ENCODE measurements at regions not wholly inside any gene's neighbourhood (a gene's known extent, or its start where the extent isn't known, plus 50 kb on each side); places are given as distances from the start of the nearest gene placed in this dataset.
"Not testable (repeated sequence)": the region's sequence is repeated elsewhere in the genome, so short reads cannot be mapped to it uniquely, and the experiment has no call there.

DNA sequence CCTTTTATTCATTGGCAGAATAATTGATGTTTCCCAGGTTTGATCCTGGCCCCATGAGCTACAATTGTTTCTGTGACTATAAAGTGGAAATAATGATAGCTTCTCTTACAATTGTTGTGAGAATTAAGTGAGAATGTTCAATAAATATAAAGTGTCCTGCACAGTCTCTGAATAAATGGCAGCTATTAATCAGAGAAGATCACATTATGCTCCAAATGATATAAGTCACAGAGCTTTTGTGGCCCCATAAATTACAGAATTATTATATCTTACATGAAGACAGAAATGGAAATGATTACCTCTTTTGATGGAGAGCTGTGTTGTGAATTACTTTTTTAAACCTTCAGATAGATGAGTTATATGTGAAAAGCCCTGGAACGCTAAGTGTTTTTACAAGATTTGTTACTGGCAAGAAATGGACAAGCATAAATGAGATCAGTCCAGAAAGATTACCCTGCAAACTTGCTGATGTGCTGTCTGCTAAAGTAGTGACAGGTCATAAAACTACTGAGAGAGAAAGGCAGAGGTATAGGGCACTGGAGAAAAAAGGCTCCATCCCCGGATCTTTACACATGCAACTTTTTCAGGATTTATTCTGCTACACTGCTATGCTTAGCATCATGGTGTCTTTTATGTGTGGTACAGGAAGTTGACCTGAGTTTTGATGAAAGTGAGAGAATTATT, 750.9 kb upstream of the GOT2 start:
- H3K27ac Mint-ChIP-seq = no peak overlapping the region
- H3K9me3 Mint-ChIP-seq = peaks cover 1 to 47% (median 10%) of the 10 kb centered on the region in 7 donors
- ATAC-seq (ENCODE audit: low read depth in 2 of 2) = no peak

DNA sequence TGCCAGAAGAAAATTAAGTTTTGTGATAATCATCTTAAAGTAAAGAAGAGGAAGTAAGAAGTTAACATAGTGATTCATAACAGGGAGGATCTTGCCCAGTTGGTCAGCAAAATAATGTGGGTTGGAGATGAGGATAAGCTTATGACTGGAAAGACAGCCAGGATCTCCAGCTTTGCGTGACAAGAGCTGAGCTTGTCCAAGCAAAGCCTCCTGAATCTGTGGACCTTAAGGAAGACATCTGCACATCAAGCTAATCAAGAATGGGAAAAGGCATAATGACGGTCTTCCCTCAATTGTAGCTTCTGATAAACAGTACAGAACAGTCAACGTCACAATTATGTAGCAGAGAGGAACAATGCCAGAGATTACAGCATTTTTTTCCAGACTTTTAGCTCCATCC, 744.7 kb upstream of the GOT2 start:
- ATAC-seq (ENCODE audit: low read depth in 2 of 2) (no peak), DNase-seq (no peak)
- Histone ChIP-seq H3K27me3 (ENCODE audit: control insufficient read depth, insufficient read depth, low read length) (no peaks in the 10 kb centered on the region), H3K9me3 (ENCODE audit: control insufficient read depth in 2 of 2, low read length in 2 of 2) (no peaks in the 10 kb centered on the region), H3K36me3 (ENCODE audit: control insufficient read depth, insufficient read depth, low read length) (no peaks in the 10 kb centered on the region), H3K4me3 (ENCODE audit: low read depth, low read length) (no peak overlapping the region), H3K4me1 (ENCODE audit: control insufficient read depth, insufficient read depth, low read length, poor library complexity, severe bottlenecking) (no peaks in the 10 kb centered on the region), H3K27ac (ENCODE audit: insufficient read depth, low read length, poor library complexity, severe bottlenecking) (no peak overlapping the region)
- Mint-ChIP-seq H3K4me3 (no peak overlapping the region), H3K27ac (no peak overlapping the region), H3K36me3 (no peaks in the 10 kb centered on the region), H3K4me1 (no peaks in the 10 kb centered on the region), H3K27me3 (no peaks in the 10 kb centered on the region), H3K9me3 (peaks cover 1 to 37% (median 18%) of the 10 kb centered on the region in 7 donors)

More for the DNA sequence above, 750.9 kb upstream of the GOT2 start:
- DNase-seq = no peak
- no peak overlapping the region for H3K4me3 ChIP-seq (ENCODE audit: low read depth, low read length)
- no peaks in the 10 kb centered on the region for H3K36me3 ChIP-seq (ENCODE audit: control insufficient read depth, insufficient read depth, low read length)
- H3K4me3 Mint-ChIP-seq = no peak overlapping the region
- H3K27ac ChIP-seq (ENCODE audit: insufficient read depth, low read length, poor library complexity, severe bottlenecking) = no peak overlapping the region
- peaks cover 1 to 7% of the 10 kb centered on the region in 2 experiments for H3K9me3 ChIP-seq (ENCODE audit: control insufficient read depth in 2 of 2, low read length in 2 of 2)
- H3K4me1 ChIP-seq (ENCODE audit: control insufficient read depth, insufficient read depth, low read length, poor library complexity, severe bottlenecking) = no peaks in the 10 kb centered on the region
- H3K27me3 ChIP-seq (ENCODE audit: control insufficient read depth, insufficient read depth, low read length) = no peaks in the 10 kb centered on the region
- H3K27me3 Mint-ChIP-seq = no peaks in the 10 kb centered on the region
- H3K36me3 Mint-ChIP-seq = no peaks in the 10 kb centered on the region
- no peaks in the 10 kb centered on the region for H3K4me1 Mint-ChIP-seq

DNA sequence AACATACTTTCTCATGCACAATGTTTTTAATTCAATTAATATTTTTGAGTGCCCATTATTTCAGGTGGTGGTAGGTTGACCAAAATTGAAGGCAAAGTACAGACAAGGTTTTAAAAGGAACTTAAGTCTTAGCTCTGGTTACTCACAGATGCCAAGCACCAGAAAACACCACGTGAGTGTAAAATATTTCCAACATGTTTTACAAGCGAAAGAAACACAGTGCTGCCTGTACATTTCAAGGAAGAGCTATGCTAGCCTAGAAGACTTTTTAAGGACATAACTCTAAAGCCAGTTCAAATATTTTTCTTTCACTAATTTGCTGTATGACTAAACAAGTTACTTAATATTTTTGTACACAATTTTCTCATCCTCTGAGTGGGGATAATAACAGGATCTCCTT, 736.4 kb upstream of the GOT2 start:
- no peak overlapping the region for H3K4me3 ChIP-seq (ENCODE audit: low read depth, low read length)
- H3K36me3 ChIP-seq (ENCODE audit: control insufficient read depth, insufficient read depth, low read length) = no peaks in the 10 kb centered on the region
- no peaks in the 10 kb centered on the region for H3K27me3 ChIP-seq (ENCODE audit: control insufficient read depth, insufficient read depth, low read length)
- H3K4me1 Mint-ChIP-seq = no peaks in the 10 kb centered on the region
- H3K27me3 Mint-ChIP-seq = no peaks in the 10 kb centered on the region
- H3K9me3 ChIP-seq (ENCODE audit: control insufficient read depth in 2 of 2, low read length in 2 of 2) = peaks cover 4 to 5% of the 10 kb centered on the region in 2 experiments
- peaks cover 3 to 37% (median 14%) of the 10 kb centered on the region in 7 donors for H3K9me3 Mint-ChIP-seq
- ATAC-seq (ENCODE audit: low read depth in 2 of 2) (no peak), DNase-seq (no peak)
- no peak overlapping the region for H3K4me3 Mint-ChIP-seq
- no peaks in the 10 kb centered on the region for H3K4me1 ChIP-seq (ENCODE audit: control insufficient read depth, insufficient read depth, low read length, poor library complexity, severe bottlenecking)
- H3K27ac ChIP-seq (ENCODE audit: insufficient read depth, low read length, poor library complexity, severe bottlenecking) = no peak overlapping the region
- no peak overlapping the region for H3K27ac Mint-ChIP-seq
- H3K36me3 Mint-ChIP-seq = no peaks in the 10 kb centered on the region

DNA sequence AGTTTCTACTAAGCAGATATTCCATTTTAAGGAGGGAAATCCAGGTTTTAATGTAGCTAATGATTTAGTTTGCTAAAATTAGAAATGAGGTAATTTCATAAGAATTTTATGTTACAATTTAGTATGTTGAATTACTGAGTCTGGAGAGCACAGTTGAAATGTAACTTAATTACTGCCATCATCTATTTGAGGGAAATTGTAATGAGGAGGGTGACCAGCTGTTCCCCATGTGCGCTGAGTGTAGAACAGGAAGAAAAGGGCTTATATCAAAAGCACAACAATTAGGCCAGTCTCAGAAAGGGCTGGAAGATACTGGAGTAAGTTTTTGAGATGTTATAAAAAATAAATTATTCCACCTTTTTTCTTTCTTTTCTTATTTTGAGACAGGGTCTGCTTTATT, 735.1 kb upstream of the GOT2 start:
- H3K27ac Mint-ChIP-seq = no peak overlapping the region
- no peaks in the 10 kb centered on the region for H3K27me3 Mint-ChIP-seq
- Histone ChIP-seq H3K4me3 (ENCODE audit: low read depth, low read length) (no peak overlapping the region), H3K27ac (ENCODE audit: insufficient read depth, low read length, poor library complexity, severe bottlenecking) (no peak overlapping the region), H3K9me3 (ENCODE audit: control insufficient read depth in 2 of 2, low read length in 2 of 2) (peaks cover 4 to 5% of the 10 kb centered on the region in 2 experiments), H3K4me1 (ENCODE audit: control insufficient read depth, insufficient read depth, low read length, poor library complexity, severe bottlenecking) (no peaks in the 10 kb centered on the region), H3K36me3 (ENCODE audit: control insufficient read depth, insufficient read depth, low read length) (no peaks in the 10 kb centered on the region), H3K27me3 (ENCODE audit: control insufficient read depth, insufficient read depth, low read length) (no peaks in the 10 kb centered on the region)
- no peaks in the 10 kb centered on the region for H3K36me3 Mint-ChIP-seq
- no peak for DNase-seq
- peaks cover 3 to 25% (median 5%) of the 10 kb centered on the region in 7 donors for H3K9me3 Mint-ChIP-seq
- H3K4me1 Mint-ChIP-seq = no peaks in the 10 kb centered on the region
- ATAC-seq (ENCODE audit: low read depth in 2 of 2) = no peak
- no peak overlapping the region for H3K4me3 Mint-ChIP-seq

DNA sequence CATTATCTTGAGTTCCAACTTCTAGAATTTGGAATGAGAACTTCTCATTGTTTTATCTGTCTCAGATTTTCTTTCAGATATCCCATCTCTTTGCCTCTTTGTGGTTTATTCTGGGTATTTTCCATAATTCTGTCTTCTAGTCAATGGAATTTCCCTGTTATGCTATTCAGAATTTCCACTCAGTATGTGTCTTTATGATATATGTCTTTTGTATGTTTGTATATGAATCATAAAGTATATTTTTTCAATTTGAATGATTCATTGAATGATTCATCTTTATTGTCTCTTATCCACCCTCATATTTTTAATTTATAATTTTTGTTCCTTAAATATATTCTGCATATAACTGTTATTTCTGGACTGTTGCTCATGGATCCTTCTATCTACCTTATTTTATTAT, 729.7 kb upstream of the GOT2 start:
- Mint-ChIP-seq H3K27me3 (no peaks in the 10 kb centered on the region), H3K27ac (no peak overlapping the region), H3K9me3 (peaks cover 0 to 22% (median 5%) of the 10 kb centered on the region in 7 donors), H3K36me3 (no peaks in the 10 kb centered on the region), H3K4me3 (no peak overlapping the region), H3K4me1 (no peaks in the 10 kb centered on the region)
- Histone ChIP-seq H3K4me1 (ENCODE audit: control insufficient read depth, insufficient read depth, low read length, poor library complexity, severe bottlenecking) (no peaks in the 10 kb centered on the region), H3K27me3 (ENCODE audit: control insufficient read depth, insufficient read depth, low read length) (no peaks in the 10 kb centered on the region), H3K9me3 (ENCODE audit: control insufficient read depth in 2 of 2, low read length in 2 of 2) (peaks cover 0 to 1% of the 10 kb centered on the region in 2 experiments), H3K27ac (ENCODE audit: insufficient read depth, low read length, poor library complexity, severe bottlenecking) (no peak overlapping the region), H3K4me3 (ENCODE audit: low read depth, low read length) (no peak overlapping the region), H3K36me3 (ENCODE audit: control insufficient read depth, insufficient read depth, low read length) (no peaks in the 10 kb centered on the region)
- DNase-seq = no peak
- no peak for ATAC-seq (ENCODE audit: low read depth in 2 of 2)

DNA sequence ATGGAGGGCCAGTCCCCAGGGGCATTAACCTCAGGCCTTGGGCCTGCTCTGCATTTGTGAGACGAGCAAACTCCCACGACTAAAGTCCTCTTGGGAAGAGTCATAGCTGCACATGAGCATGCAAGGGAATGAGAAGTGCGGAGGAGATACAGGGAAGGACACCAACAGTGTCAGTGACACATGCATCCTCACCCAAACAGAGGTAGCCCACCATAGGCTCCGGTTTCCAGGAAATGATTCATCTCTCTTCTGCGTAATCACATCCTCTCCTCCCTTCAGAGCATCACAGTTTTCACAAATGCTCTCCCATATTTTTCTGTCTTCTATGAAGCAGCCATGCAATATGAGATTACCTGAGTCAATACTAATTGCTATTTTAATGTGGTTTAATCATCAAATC, 725.7 kb upstream of the GOT2 start:
- no peaks in the 10 kb centered on the region for H3K4me1 ChIP-seq (ENCODE audit: control insufficient read depth, insufficient read depth, low read length, poor library complexity, severe bottlenecking)
- Mint-ChIP-seq H3K36me3 (no peaks in the 10 kb centered on the region), H3K27ac (no peak overlapping the region), H3K4me1 (no peaks in the 10 kb centered on the region), H3K9me3 (peaks cover 0 to 8% (median 3%) of the 10 kb centered on the region in 7 donors), H3K4me3 (no peak overlapping the region), H3K27me3 (no peaks in the 10 kb centered on the region)
- no peak overlapping the region for H3K27ac ChIP-seq (ENCODE audit: insufficient read depth, low read length, poor library complexity, severe bottlenecking)
- no peaks in the 10 kb centered on the region for H3K36me3 ChIP-seq (ENCODE audit: control insufficient read depth, insufficient read depth, low read length)
- no peak for ATAC-seq (ENCODE audit: low read depth in 2 of 2)
- H3K27me3 ChIP-seq (ENCODE audit: control insufficient read depth, insufficient read depth, low read length) = no peaks in the 10 kb centered on the region
- H3K9me3 ChIP-seq (ENCODE audit: control insufficient read depth in 2 of 2, low read length in 2 of 2) = no peaks in the 10 kb centered on the region
- no peak for DNase-seq
- H3K4me3 ChIP-seq (ENCODE audit: low read depth, low read length) = no peak overlapping the region

DNA sequence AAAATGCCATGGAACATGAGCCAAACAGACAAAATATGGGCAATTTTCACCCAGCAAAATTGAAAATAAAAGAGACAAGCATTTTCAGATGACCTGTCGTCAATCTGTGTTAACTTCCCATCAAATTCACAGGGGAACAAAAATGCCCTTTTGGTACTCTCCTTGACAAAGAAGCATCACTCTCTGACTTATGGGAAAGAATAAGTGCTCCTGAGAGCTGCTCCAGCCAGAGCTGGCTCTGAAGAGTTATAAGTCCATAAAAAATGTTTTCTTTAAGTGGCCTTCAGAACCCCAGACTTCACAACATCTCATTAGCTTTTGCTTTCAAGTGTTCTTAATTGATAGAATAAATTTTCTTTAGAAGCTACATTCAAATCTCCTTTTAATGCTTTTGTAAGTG, 721.4 kb upstream of the GOT2 start:
- DNase-seq (no peak), ATAC-seq (ENCODE audit: low read depth in 2 of 2) (no peak)
- Histone ChIP-seq H3K4me1 (ENCODE audit: control insufficient read depth, insufficient read depth, low read length, poor library complexity, severe bottlenecking) (no peaks in the 10 kb centered on the region), H3K27ac (ENCODE audit: insufficient read depth, low read length, poor library complexity, severe bottlenecking) (no peak overlapping the region), H3K4me3 (ENCODE audit: low read depth, low read length) (no peak overlapping the region), H3K36me3 (ENCODE audit: control insufficient read depth, insufficient read depth, low read length) (no peaks in the 10 kb centered on the region), H3K9me3 (ENCODE audit: control insufficient read depth in 2 of 2, low read length in 2 of 2) (peaks cover 0 to 6% of the 10 kb centered on the region in 2 experiments), H3K27me3 (ENCODE audit: control insufficient read depth, insufficient read depth, low read length) (no peaks in the 10 kb centered on the region)
- H3K4me3 Mint-ChIP-seq = no peak overlapping the region
- H3K27ac Mint-ChIP-seq = no peak overlapping the region
- peaks cover 3 to 19% (median 8%) of the 10 kb centered on the region in 7 donors for H3K9me3 Mint-ChIP-seq
- no peaks in the 10 kb centered on the region for H3K36me3 Mint-ChIP-seq
- H3K4me1 Mint-ChIP-seq = no peaks in the 10 kb centered on the region
- H3K27me3 Mint-ChIP-seq = no peaks in the 10 kb centered on the region

DNA sequence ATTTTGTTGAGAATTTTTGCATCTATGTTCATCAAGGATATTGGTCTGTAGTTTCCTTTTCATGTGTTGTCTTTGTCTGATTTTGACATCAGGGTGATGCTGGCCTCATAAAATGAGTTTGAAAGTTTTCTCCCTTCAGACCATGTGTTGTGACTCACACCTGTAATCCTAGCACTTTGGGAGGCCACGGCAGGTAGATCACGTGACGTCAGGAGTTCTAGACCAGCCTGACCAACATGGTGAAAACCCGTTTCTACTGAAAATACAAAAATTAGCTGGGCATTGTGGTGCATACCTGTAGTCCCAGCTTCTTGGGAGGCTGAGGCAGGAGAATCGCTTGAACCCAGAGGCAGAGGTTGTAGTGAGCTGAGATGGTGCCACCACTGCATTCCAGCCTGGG, 716.4 kb upstream of the GOT2 start:
- not testable (repeated sequence) for H3K27ac ChIP-seq (ENCODE audit: insufficient read depth, low read length, poor library complexity, severe bottlenecking); H3K4me3 Mint-ChIP-seq; H3K4me3 ChIP-seq (ENCODE audit: low read depth, low read length); H3K9me3 ChIP-seq (ENCODE audit: control insufficient read depth in 2 of 2, low read length in 2 of 2); H3K36me3 ChIP-seq (ENCODE audit: control insufficient read depth, insufficient read depth, low read length); H3K4me1 ChIP-seq (ENCODE audit: control insufficient read depth, insufficient read depth, low read length, poor library complexity, severe bottlenecking); ATAC-seq (ENCODE audit: low read depth in 2 of 2); H3K27me3 ChIP-seq (ENCODE audit: control insufficient read depth, insufficient read depth, low read length); H3K4me1 Mint-ChIP-seq; DNase-seq; H3K27ac Mint-ChIP-seq; H3K27me3 Mint-ChIP-seq; H3K36me3 Mint-ChIP-seq
- H3K9me3 Mint-ChIP-seq = peaks cover 3 to 16% (median 9%) of the 10 kb centered on the region in 7 donors

Data from CD4-positive, CD25-positive, alpha-beta regulatory T cell (primary cell).